ENCODE measurements at regions not wholly inside any gene's neighbourhood (a gene's known extent, or its start where the extent isn't known, plus 50 kb on each side); places are given as distances from the start of the nearest gene placed in this dataset.

DNA sequence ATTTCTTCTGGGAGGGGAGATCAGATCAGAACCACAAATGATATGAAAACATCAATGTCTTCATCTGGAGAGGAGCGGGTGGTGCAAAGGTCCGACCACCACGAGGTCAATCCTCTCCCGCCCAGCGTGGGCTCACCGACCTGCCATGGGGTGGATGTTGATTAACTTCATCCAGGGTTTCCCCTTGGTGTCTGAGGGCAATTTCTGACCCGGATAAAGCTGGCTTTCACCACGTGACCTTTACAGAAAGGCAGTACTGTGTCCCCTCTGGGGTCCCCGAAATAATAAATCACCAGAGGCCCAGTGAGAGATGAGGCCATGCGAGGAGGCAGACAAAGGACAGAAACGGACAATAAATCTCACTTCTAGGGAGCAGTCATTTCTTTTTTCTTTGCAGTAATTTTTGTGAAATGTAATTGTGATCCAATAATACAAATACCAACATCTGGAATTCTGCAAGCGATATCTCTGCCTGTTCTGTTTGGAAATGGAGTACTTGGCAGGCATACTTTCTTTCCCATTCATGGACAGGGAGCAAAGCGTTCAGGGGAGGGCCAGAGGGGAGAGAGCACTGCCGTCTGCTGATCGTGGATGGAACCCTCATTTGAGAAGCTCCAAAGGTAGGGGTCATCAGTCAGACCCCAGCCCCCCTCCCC is 55.1 kb upstream of the APCDD1L start:
- H3K27ac ChIP-seq (ENCODE audit: low read depth in 1 of 2, low read length in 2 of 2), result no peak overlapping the region
- no peaks in the 10 kb centered on the region for H3K9me3 ChIP-seq (replicated peaks in 1 of 2; ENCODE audit: control insufficient read depth in 1 of 2, insufficient read depth in 1 of 2, low read length in 2 of 2)
- TF ChIP-seq, protein P1, sequence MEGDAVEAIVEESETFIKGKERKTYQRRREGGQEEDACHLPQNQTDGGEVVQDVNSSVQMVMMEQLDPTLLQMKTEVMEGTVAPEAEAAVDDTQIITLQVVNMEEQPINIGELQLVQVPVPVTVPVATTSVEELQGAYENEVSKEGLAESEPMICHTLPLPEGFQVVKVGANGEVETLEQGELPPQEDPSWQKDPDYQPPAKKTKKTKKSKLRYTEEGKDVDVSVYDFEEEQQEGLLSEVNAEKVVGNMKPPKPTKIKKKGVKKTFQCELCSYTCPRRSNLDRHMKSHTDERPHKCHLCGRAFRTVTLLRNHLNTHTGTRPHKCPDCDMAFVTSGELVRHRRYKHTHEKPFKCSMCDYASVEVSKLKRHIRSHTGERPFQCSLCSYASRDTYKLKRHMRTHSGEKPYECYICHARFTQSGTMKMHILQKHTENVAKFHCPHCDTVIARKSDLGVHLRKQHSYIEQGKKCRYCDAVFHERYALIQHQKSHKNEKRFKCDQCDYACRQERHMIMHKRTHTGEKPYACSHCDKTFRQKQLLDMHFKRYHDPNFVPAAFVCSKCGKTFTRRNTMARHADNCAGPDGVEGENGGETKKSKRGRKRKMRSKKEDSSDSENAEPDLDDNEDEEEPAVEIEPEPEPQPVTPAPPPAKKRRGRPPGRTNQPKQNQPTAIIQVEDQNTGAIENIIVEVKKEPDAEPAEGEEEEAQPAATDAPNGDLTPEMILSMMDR (IDR thresholded peaks at IDR 0.05), result no peak
- H3K4me1 ChIP-seq (ENCODE audit: control insufficient read depth in 1 of 2, insufficient read depth in 2 of 2, low read length in 2 of 2), result no peaks in the 10 kb centered on the region
- no peaks in the 10 kb centered on the region for H3K36me3 ChIP-seq (replicated peaks in 1 of 2; ENCODE audit: control insufficient read depth in 1 of 2, insufficient read depth in 2 of 2, low read length in 2 of 2)
- H3K9ac ChIP-seq (ENCODE audit: insufficient read depth, low read length, poor library complexity, severe bottlenecking), result no peak overlapping the region
- H3K79me2 ChIP-seq (ENCODE audit: insufficient read depth, low read length), result no peaks in the 10 kb centered on the region
- Mint-ChIP-seq H3K27ac (no peak overlapping the region), H3K27me3 (ENCODE audit: low read depth in 3 of 3) (peaks cover 2 to 13% (median 13%) of the 10 kb centered on the region in 3 donors), H3K4me1 (peaks cover 4% of the 10 kb centered on the region), H3K4me3 (no peak overlapping the region), H3K9me3 (peaks cover 0 to 2% (median 0%) of the 10 kb centered on the region in 7 donors), H3K36me3 (no peaks in the 10 kb centered on the region)
- no peak for DNase-seq
- H4K20me1 ChIP-seq (ENCODE audit: insufficient read depth, low read length), result no peaks in the 10 kb centered on the region
- 80% methylated on average over 6 of the region's 15 CpGs for WGBS (ENCODE audit: insufficient coverage)
- no peak overlapping the region for H2AFZ ChIP-seq (ENCODE audit: insufficient read depth, low read depth, low read length, poor library complexity, severe bottlenecking)
- intact Hi-C loops (cut with micrococcal nuclease), result no loop called here
- H3K27me3 ChIP-seq (ENCODE audit: control insufficient read depth in 2 of 2, insufficient read depth in 2 of 2, low read length in 2 of 2), result no peaks in the 10 kb centered on the region
- no peak overlapping the region for H3K4me3 ChIP-seq (replicated peaks in 1 of 3; ENCODE audit: low read depth in 2 of 3, low read length in 3 of 3)
- no peak overlapping the region for H3K4me2 ChIP-seq (replicated peaks; ENCODE audit: extremely low read depth, low read length, poor library complexity, severe bottlenecking)

GRCh38 chr20:58569241-58570125 is 54.3 kb upstream of the APCDD1L start:
- intact Hi-C loops (cut with micrococcal nuclease), result no loop called here
- H3K4me3 ChIP-seq (replicated peaks in 1 of 3; ENCODE audit: low read depth in 2 of 3, low read length in 3 of 3), result no peak overlapping the region
- no peak overlapping the region for H3K4me3 Mint-ChIP-seq
- H3K4me1 Mint-ChIP-seq, result peaks cover 4% of the 10 kb centered on the region
- no peaks in the 10 kb centered on the region for H3K79me2 ChIP-seq (ENCODE audit: insufficient read depth, low read length)
- peaks cover 2 to 10% (median 10%) of the 10 kb centered on the region in 3 donors for H3K27me3 Mint-ChIP-seq (ENCODE audit: low read depth in 3 of 3)
- no peak overlapping the region for H3K27ac ChIP-seq (ENCODE audit: low read depth in 1 of 2, low read length in 2 of 2)
- H3K27me3 ChIP-seq (ENCODE audit: control insufficient read depth in 2 of 2, insufficient read depth in 2 of 2, low read length in 2 of 2), result no peaks in the 10 kb centered on the region
- H2AFZ ChIP-seq (ENCODE audit: insufficient read depth, low read depth, low read length, poor library complexity, severe bottlenecking), result no peak overlapping the region
- DNase-seq, result no peak
- TF ChIP-seq, protein P1 (IDR thresholded peaks at IDR 0.05), result no peak
- H3K9me3 ChIP-seq (replicated peaks in 1 of 2; ENCODE audit: control insufficient read depth in 1 of 2, insufficient read depth in 1 of 2, low read length in 2 of 2), result no peaks in the 10 kb centered on the region
- WGBS (ENCODE audit: insufficient coverage), result 86% methylated on average over 14 of the region's 28 CpGs
- H3K9ac ChIP-seq (ENCODE audit: insufficient read depth, low read length, poor library complexity, severe bottlenecking), result no peak overlapping the region
- H3K36me3 ChIP-seq (replicated peaks in 1 of 2; ENCODE audit: control insufficient read depth in 1 of 2, insufficient read depth in 2 of 2, low read length in 2 of 2), result no peaks in the 10 kb centered on the region
- no peak overlapping the region for H3K27ac Mint-ChIP-seq
- peaks cover 0 to 3% (median 0%) of the 10 kb centered on the region in 7 donors for H3K9me3 Mint-ChIP-seq
- H3K4me1 ChIP-seq (ENCODE audit: control insufficient read depth in 1 of 2, insufficient read depth in 2 of 2, low read length in 2 of 2), result no peaks in the 10 kb centered on the region
- H4K20me1 ChIP-seq (ENCODE audit: insufficient read depth, low read length), result no peaks in the 10 kb centered on the region
- no peak overlapping the region for H3K4me2 ChIP-seq (replicated peaks; ENCODE audit: extremely low read depth, low read length, poor library complexity, severe bottlenecking)
- no peaks in the 10 kb centered on the region for H3K36me3 Mint-ChIP-seq
